ENCODE measurements at regions not wholly inside any gene's neighbourhood (a gene's known extent, or its start where the extent isn't known, plus 50 kb on each side); places are given as distances from the start of the nearest gene placed in this dataset.

GRCh38 chr1:186772228-186772627, 56.5 kb upstream of the PLA2G4A start (continued):
- TF ChIP-seq, protein P1, sequence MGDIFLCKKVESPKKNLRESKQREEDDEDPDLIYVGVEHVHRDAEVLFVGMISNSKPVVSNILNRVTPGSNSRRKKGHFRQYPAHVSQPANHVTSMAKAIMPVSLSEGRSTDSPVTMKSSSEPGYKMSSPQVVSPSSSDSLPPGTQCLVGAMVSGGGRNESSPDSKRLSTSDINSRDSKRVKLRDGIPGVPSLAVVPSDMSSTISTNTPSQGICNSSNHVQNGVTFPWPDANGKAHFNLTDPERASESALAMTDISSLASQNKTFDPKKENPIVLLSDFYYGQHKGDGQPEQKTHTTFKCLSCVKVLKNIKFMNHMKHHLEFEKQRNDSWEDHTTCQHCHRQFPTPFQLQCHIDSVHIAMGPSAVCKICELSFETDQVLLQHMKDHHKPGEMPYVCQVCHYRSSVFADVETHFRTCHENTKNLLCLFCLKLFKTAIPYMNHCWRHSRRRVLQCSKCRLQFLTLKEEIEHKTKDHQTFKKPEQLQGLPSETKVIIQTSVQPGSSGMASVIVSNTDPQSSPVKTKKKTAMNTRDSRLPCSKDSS (IDR thresholded peaks at IDR 0.05; ENCODE audit: low read depth, partially characterized antibody) = no peak
- TF ChIP-seq ELF4 (CRISPR knock-in tag; IDR thresholded peaks at IDR 0.05) (no peak), KLF13 (tag; IDR thresholded peaks at IDR 0.05; ENCODE audit: borderline replicate concordance, low read depth) (no peak), SETDB1 (IDR thresholded peaks at IDR 0.05; ENCODE audit: low read length) (no peak)
- TF ChIP-seq, protein P2, sequence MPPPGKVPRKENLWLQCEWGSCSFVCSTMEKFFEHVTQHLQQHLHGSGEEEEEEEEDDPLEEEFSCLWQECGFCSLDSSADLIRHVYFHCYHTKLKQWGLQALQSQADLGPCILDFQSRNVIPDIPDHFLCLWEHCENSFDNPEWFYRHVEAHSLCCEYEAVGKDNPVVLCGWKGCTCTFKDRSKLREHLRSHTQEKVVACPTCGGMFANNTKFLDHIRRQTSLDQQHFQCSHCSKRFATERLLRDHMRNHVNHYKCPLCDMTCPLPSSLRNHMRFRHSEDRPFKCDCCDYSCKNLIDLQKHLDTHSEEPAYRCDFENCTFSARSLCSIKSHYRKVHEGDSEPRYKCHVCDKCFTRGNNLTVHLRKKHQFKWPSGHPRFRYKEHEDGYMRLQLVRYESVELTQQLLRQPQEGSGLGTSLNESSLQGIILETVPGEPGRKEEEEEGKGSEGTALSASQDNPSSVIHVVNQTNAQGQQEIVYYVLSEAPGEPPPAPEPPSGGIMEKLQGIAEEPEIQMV (tag; conservative IDR thresholded peaks at IDR 0.05; ENCODE audit: low read depth) = no peak

DNA sequence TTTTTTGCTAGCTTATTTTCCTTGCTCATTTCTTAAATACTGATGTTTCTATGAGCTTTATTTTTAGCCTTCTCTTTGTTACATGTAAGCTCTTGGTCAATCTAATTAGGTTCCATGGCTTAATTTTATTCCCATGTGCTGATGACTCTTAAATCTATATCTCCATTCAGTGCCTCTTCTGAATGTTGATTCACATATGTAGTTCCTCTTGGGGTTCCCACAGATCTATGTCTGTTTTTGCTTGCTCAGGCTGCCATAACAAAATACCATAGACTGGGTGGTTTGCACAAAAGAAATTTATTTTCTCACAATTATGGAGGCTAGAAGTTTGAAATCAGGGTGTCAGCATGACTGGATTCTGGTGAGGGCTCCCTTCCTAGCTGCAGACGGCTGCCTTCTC, 58.3 kb upstream of the PLA2G4A start:
- ATAC-seq (no peak), FAIRE-seq (no peak), DNase-seq (ENCODE audit: extremely low read depth in 1 of 4, low spot score in 3 of 4) (no peak)
- Histone ChIP-seq H3K27me3 (ENCODE audit: control insufficient read depth in 2 of 2, insufficient read depth in 2 of 2, low read length in 2 of 2) (no peaks in the 10 kb centered on the region), H3K9me1 (ENCODE audit: control insufficient read depth, insufficient read depth, low read length) (no peaks in the 10 kb centered on the region), H3K4me3 (no peak overlapping the region), H3K27ac (ENCODE audit: extremely low read depth, low read depth, low read length) (no peak overlapping the region), H3K4me2 (ENCODE audit: insufficient read depth, low read length) (no peak overlapping the region), H3K36me3 (ENCODE audit: control insufficient read depth, insufficient read depth, low read length) (no peaks in the 10 kb centered on the region), H3K9me3 (replicated peaks; ENCODE audit: control insufficient read depth, insufficient read depth, low read depth, low read length) (no peaks in the 10 kb centered on the region), H3K9ac (ENCODE audit: insufficient read depth in 1 of 2, low read depth in 2 of 2, low read length in 2 of 2) (no peak overlapping the region), H4K20me1 (replicated peaks; ENCODE audit: control insufficient read depth, insufficient read depth, low read length) (no peaks in the 10 kb centered on the region), H3K79me2 (ENCODE audit: control insufficient read depth, insufficient read depth, low read length) (no peaks in the 10 kb centered on the region), H3K4me1 (replicated peaks in 1 of 2; ENCODE audit: control insufficient read depth in 2 of 2, insufficient read depth in 2 of 2, low read length in 2 of 2) (no peaks in the 10 kb centered on the region), H2AFZ (ENCODE audit: low read depth, low read length) (no peak overlapping the region)
- in situ Hi-C loops (cut with MboI) = no loop called here
- ChIA-PET POLR2A (no interaction called here), CTCF (ENCODE audit: low intra/inter-chr PET ratio) (no interaction called here)
- intact Hi-C loops (cut with micrococcal nuclease) = no loop called here
- no peak for TF ChIP-seq HNRNPLL (IDR thresholded peaks at IDR 0.05; ENCODE audit: low read depth, low read length, poor library complexity, severe bottlenecking)
- WGBS (ENCODE audit: insufficient coverage, low coverage, missing lambda C conversion rate) = 0% methylated on average over 1 of the region's 1 CpG
- BruUV-seq (replicated peaks) = no TSS peak

Data from K562 (cell line).